ENCODE measurements at regions not wholly inside any gene's neighbourhood (a gene's known extent, or its start where the extent isn't known, plus 50 kb on each side); places are given as distances from the start of the nearest gene placed in this dataset.
"Not testable (repeated sequence)": the region's sequence is repeated elsewhere in the genome, so short reads cannot be mapped to it uniquely, and the experiment has no call there.

GRCh38 chr6:167707686-167708500 is 118.8 kb upstream of the AFDN start:
- TF ChIP-seq CTCF (IDR thresholded peaks at IDR 0.05), result no peak
- H3K4me3 ChIP-seq, result no peak overlapping the region
- no peaks in the 10 kb centered on the region for H3K36me3 ChIP-seq
- no peaks in the 10 kb centered on the region for H3K27me3 ChIP-seq
- DNase-seq (ENCODE audit: low spot score in 2 of 2), result no peak
- intact Hi-C loops (cut with DNase I), result no loop called here
- no peaks in the 10 kb centered on the region for H3K4me1 ChIP-seq
- no peaks in the 10 kb centered on the region for H3K9me3 ChIP-seq
- no peak overlapping the region for H3K27ac ChIP-seq

- Histone ChIP-seq H3K27ac (no peak overlapping the region), H3K36me3 (no peaks in the 10 kb centered on the region), H3K9me3 (no peaks in the 10 kb centered on the region), H3K27me3 (no peaks in the 10 kb centered on the region), H3K4me3 (no peak overlapping the region), H3K4me1 (no peaks in the 10 kb centered on the region)
- no peak for TF ChIP-seq CTCF (IDR thresholded peaks at IDR 0.05)
- intact Hi-C loops (cut with DNase I), result no loop called here
- DNase-seq (ENCODE audit: low spot score in 2 of 2), result no peak
Observed at GRCh38 chr6:167708501-167709094, 118.1 kb upstream of the AFDN start.

GRCh38 chr6:167709196-167709595 is 117.5 kb upstream of the AFDN start:
- no peak for DNase-seq (ENCODE audit: low spot score in 2 of 2)
- H3K4me1 ChIP-seq, result no peaks in the 10 kb centered on the region
- no peak for TF ChIP-seq CTCF (IDR thresholded peaks at IDR 0.05)
- no peak overlapping the region for H3K4me3 ChIP-seq
- no peak overlapping the region for H3K27ac ChIP-seq
- intact Hi-C loops (cut with DNase I), result no loop called here
- H3K36me3 ChIP-seq, result no peaks in the 10 kb centered on the region
- H3K9me3 ChIP-seq, result no peaks in the 10 kb centered on the region
- H3K27me3 ChIP-seq, result no peaks in the 10 kb centered on the region

GRCh38 chr6:167709776-167710336 is 116.9 kb upstream of the AFDN start:
- H3K4me3 ChIP-seq; H3K4me1 ChIP-seq; H3K27ac ChIP-seq; DNase-seq (ENCODE audit: low spot score in 2 of 2); H3K36me3 ChIP-seq; H3K9me3 ChIP-seq; H3K27me3 ChIP-seq; intact Hi-C loops (cut with DNase I): not testable (repeated sequence)

GRCh38 chr6:167710363-167710920 is 116.3 kb upstream of the AFDN start:
- no peak overlapping the region for H3K4me3 ChIP-seq
- no peak for TF ChIP-seq CTCF (IDR thresholded peaks at IDR 0.05)
- intact Hi-C loops (cut with DNase I), result no loop called here
- no peaks in the 10 kb centered on the region for H3K9me3 ChIP-seq
- no peak for DNase-seq (ENCODE audit: low spot score in 2 of 2)
- no peak overlapping the region for H3K27ac ChIP-seq
- no peaks in the 10 kb centered on the region for H3K4me1 ChIP-seq
- H3K27me3 ChIP-seq, result no peaks in the 10 kb centered on the region
- H3K36me3 ChIP-seq, result no peaks in the 10 kb centered on the region

GRCh38 chr6:167711211-167711610 is 115.5 kb upstream of the AFDN start:
- intact Hi-C loops (cut with DNase I), result no loop called here
- no peaks in the 10 kb centered on the region for H3K9me3 ChIP-seq
- no peak for TF ChIP-seq CTCF (IDR thresholded peaks at IDR 0.05)
- no peak for DNase-seq (ENCODE audit: low spot score in 2 of 2)
- H3K4me3 ChIP-seq, result no peak overlapping the region
- H3K27ac ChIP-seq, result no peak overlapping the region
- H3K27me3 ChIP-seq, result no peaks in the 10 kb centered on the region
- H3K4me1 ChIP-seq, result no peaks in the 10 kb centered on the region
- H3K36me3 ChIP-seq, result no peaks in the 10 kb centered on the region

Measured in ascending aorta (tissue), 2 donors.